Mesothelial cell of epicardium (in vitro differentiated cells): ENCODE measurements at regions not wholly inside any gene's neighbourhood (a gene's known extent, or its start where the extent isn't known, plus 50 kb on each side); places are given as distances from the start of the nearest gene placed in this dataset.

ENCODE experiments used
- DNase-seq, 2 experiments: peaks; one replicate each; pipeline ENCODE4 v3.0.0; 2021; ENCODE audit warnings: low spot score in 2 of 2; ENCODE audit not compliant: unreplicated experiment in 2 of 2
- H3K27ac Mint-ChIP-seq: 2 replicates; pipeline ENCODE4 v1.8.0; 2021; ENCODE audit warnings: mixed read lengths
- H3K27me3 Mint-ChIP-seq: 2 replicates; pipeline ENCODE4 v1.8.0; 2021; ENCODE audit warnings: low read depth, mixed read lengths
- H3K36me3 Mint-ChIP-seq: 2 replicates; pipeline ENCODE4 v1.8.0; 2021; ENCODE audit warnings: mixed read lengths
- H3K4me1 Mint-ChIP-seq: 2 replicates; pipeline ENCODE4 v1.8.0; 2021; ENCODE audit warnings: mixed read lengths
- H3K4me3 Mint-ChIP-seq: 2 replicates; pipeline ENCODE4 v1.8.0; 2021; ENCODE audit warnings: mild to moderate bottlenecking, moderate library complexity, mixed read lengths
- H3K9me3 Mint-ChIP-seq: 2 replicates; pipeline ENCODE4 v1.8.0; 2021; ENCODE audit warnings: mixed read lengths
- CTCF ChIP-seq: fragments of 200-600 bp; sonication (generic); IDR thresholded peaks from one replicate; pipeline ENCODE4 v1.5.0; 2021; ENCODE audit warnings: antibody characterized with exemption; ENCODE audit not compliant: unreplicated experiment

DNA sequence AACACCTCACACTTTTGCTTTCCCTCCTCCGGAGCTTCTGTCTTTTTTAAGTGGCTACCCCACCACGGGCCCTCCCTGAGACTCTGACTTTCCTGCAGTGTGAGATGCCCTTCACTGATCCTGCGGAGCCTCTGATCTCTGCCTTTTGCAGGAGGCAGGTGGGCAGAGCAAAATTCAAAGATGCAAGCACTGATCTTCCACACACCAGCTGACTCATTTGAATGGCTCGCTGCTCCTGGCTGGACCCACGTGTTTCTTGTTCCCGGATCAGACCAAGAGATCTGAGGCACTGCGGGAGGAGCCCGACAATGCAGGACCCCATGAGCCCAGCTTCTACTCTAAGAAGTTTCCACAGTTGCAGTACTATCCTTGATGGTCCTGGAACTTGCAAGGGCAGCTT lies 1607.9 kb upstream of the TENM3 start:
- Mint-ChIP-seq H3K4me1 (peaks cover 33% of the 10 kb centered on the region), H3K4me3 (no peak overlapping the region), H3K27me3 (peaks cover 8% of the 10 kb centered on the region), H3K9me3 (no peaks in the 10 kb centered on the region), H3K27ac (no peak overlapping the region), H3K36me3 (no peaks in the 10 kb centered on the region)
- TF ChIP-seq CTCF = no peak
- no peak for DNase-seq

DNA sequence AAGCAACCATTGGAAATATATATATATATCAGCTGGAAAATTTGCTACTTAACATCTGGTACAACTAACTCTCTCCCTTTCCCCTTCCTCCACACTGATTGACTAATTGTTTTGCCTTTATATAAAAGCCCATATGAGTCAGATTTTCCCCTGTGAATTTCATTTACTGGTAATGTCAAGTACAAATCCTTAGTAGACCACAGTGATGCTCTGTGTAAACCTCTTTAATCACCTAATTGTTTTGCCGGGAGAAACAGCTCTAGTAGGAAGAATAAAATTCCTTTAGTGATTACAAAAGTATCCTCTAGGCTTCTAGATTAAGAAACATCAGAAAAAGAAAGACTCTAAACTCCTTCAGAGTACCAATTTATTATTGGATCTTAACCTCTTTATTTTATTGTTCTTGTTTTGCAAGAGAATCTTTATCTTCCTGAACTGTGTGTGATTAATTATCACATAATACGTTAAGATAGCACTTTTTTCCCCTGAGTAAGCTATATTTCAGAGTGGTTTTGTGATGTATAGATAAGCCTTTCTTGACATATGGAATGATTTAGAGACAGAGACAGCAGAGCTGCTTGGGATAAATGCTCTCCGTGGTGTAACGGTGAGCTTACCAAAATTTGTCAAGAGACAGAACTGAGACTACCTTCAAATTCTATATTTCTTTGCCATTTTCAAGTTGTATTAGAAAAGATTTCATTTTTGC lies 1606.4 kb upstream of the TENM3 start:
- Mint-ChIP-seq H3K4me3 (no peak overlapping the region), H3K4me1 (peaks cover 28% of the 10 kb centered on the region), H3K27ac (peak overlapping the region; percentile 27), H3K36me3 (no peaks in the 10 kb centered on the region), H3K27me3 (peaks cover 9% of the 10 kb centered on the region), H3K9me3 (no peaks in the 10 kb centered on the region)
- TF ChIP-seq CTCF = no peak
- no peak for DNase-seq

- Mint-ChIP-seq H3K27me3 (peaks cover 9% of the 10 kb centered on the region), H3K36me3 (no peaks in the 10 kb centered on the region), H3K4me3 (no peak overlapping the region), H3K27ac (no peak overlapping the region), H3K9me3 (no peaks in the 10 kb centered on the region), H3K4me1 (peaks cover 28% of the 10 kb centered on the region)
- TF ChIP-seq CTCF = no peak
- DNase-seq = no peak
Observed at GRCh38 chr4:180637616-180638015, 1605.6 kb upstream of the TENM3 start.

- no peak for TF ChIP-seq CTCF
Observed at GRCh38 chr4:180640193-180640592, 1603.0 kb upstream of the TENM3 start.

DNA sequence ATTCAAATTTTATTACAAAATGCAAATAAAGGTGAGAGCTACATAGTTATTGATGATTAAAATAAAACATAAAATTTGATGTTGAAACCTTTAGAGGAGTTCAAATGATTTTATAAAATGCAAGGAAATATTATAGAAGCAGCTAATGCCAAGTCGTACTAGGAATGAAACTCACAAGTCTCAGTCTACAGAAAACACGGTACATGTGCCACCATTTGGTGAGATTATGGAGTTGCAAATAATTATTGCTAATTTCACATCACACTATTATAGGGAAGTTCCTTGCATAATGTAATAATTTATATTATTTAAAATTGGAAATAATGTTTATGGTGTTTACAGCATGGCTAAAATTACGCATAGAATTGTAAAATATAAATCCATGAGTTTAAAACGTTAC lies 1601.7 kb upstream of the TENM3 start:
- no peak overlapping the region for H3K4me3 Mint-ChIP-seq
- H3K36me3 Mint-ChIP-seq = no peaks in the 10 kb centered on the region
- DNase-seq = no peak
- peaks cover 9% of the 10 kb centered on the region for H3K4me1 Mint-ChIP-seq
- H3K27ac Mint-ChIP-seq = no peak overlapping the region
- no peak for TF ChIP-seq CTCF
- H3K27me3 Mint-ChIP-seq = peaks cover 9% of the 10 kb centered on the region
- no peaks in the 10 kb centered on the region for H3K9me3 Mint-ChIP-seq

More at GRCh38 chr4:180640193-180640592, 1603.0 kb upstream of the TENM3 start:
- Mint-ChIP-seq H3K36me3 (no peaks in the 10 kb centered on the region), H3K4me1 (peaks cover 19% of the 10 kb centered on the region), H3K9me3 (no peaks in the 10 kb centered on the region), H3K27me3 (peaks cover 9% of the 10 kb centered on the region), H3K4me3 (no peak overlapping the region), H3K27ac (no peak overlapping the region)
- DNase-seq = no peak

DNA sequence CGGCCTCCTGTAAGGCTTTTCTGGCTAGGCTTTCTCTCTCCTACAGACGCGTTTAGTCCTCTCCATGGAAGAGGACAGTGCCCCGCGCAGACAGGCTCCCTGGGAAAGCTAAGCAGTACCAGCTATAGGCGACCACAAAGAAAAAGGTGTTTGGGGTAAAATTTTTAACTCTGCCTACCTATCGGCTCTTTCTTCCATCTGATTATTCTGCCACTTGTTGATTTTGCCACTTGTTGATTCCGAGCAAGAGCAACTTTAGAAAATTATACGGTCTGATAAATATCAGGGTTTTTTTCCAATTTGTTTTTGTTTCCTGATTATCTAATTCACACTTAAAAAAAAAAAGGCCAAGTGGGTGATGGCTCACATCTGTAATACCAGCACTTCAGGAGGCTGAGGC lies 1600.5 kb upstream of the TENM3 start:
- H3K9me3 Mint-ChIP-seq = no peaks in the 10 kb centered on the region
- no peak for TF ChIP-seq CTCF
- no peak for DNase-seq
- H3K4me3 Mint-ChIP-seq = no peak overlapping the region
- H3K27me3 Mint-ChIP-seq = peaks cover 9% of the 10 kb centered on the region
- no peaks in the 10 kb centered on the region for H3K36me3 Mint-ChIP-seq
- peaks cover 8% of the 10 kb centered on the region for H3K4me1 Mint-ChIP-seq
- no peak overlapping the region for H3K27ac Mint-ChIP-seq
